C4-2B (cell line): ENCODE measurements at regions not wholly inside any gene's neighbourhood (a gene's known extent, or its start where the extent isn't known, plus 50 kb on each side); places are given as distances from the start of the nearest gene placed in this dataset.

ENCODE experiments used
- ZFX ChIP-seq: fragments of 450-650 bp; IDR thresholded peaks from 2 replicates; pipeline ENCODE4 v1.6.1; 2017
- TF ChIP-seq, protein P1 (sequence below): fragments of 450-650 bp; conservative IDR thresholded peaks from 2 replicates; pipeline ENCODE4 v1.5.1; 2017; ENCODE audit warnings: mild to moderate bottlenecking

DNA sequence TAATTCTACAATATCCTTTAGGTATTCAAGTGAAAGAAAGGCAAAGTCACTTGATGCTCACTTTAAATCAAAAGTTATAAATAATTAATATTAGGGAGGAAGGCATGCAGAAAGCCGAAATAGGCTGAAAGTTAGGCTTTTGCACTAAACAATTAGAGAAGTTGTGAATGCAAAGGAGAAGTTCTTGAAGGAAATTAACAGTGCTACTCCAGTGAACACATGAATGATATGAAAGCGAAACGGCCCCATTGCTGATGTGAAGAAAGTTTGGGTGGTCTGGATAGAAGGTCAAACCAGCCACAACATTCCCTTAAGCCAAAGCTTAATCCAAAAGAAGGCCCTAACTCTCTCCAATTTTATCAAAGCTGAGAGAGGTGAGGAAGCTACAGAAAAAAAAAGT lies 103.1 kb upstream of the CXCR4 start:
- TF ChIP-seq, protein P1, sequence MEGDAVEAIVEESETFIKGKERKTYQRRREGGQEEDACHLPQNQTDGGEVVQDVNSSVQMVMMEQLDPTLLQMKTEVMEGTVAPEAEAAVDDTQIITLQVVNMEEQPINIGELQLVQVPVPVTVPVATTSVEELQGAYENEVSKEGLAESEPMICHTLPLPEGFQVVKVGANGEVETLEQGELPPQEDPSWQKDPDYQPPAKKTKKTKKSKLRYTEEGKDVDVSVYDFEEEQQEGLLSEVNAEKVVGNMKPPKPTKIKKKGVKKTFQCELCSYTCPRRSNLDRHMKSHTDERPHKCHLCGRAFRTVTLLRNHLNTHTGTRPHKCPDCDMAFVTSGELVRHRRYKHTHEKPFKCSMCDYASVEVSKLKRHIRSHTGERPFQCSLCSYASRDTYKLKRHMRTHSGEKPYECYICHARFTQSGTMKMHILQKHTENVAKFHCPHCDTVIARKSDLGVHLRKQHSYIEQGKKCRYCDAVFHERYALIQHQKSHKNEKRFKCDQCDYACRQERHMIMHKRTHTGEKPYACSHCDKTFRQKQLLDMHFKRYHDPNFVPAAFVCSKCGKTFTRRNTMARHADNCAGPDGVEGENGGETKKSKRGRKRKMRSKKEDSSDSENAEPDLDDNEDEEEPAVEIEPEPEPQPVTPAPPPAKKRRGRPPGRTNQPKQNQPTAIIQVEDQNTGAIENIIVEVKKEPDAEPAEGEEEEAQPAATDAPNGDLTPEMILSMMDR, result no peak
- TF ChIP-seq ZFX, result no peak
